Adrenal gland (tissue), 9 donors: ENCODE measurements at regions not wholly inside any gene's neighbourhood (a gene's known extent, or its start where the extent isn't known, plus 50 kb on each side); places are given as distances from the start of the nearest gene placed in this dataset.
"Not testable (repeated sequence)": the region's sequence is repeated elsewhere in the genome, so short reads cannot be mapped to it uniquely, and the experiment has no call there.

Source experiments
- DNase-seq, 7 donors: peaks; one replicate each; pipeline ENCODE4 v3.0.0-alpha.2; 2019 to 2020
- H3K27ac ChIP-seq, 5 donors: fragments of 200-600 bp; sonication (generic) in 4 of 5; 1 replicate in 3 of 5; 2 replicates in 2 of 5; pipeline versions ENCODE4 v1.5.1 to v1.8.0; 2016 to 2020; ENCODE audit warnings: mild to moderate bottlenecking in 1 of 5
- H3K27me3 ChIP-seq: fragments of 200-600 bp; 2 replicates; pipeline ENCODE4 v1.8.0; 2021
- H3K36me3 ChIP-seq, 2 donors: fragments of 200-600 bp; replicated peaks in 1 of 2; 1 replicate in 1 of 2; 2 replicates in 1 of 2; pipeline versions ENCODE4 v1.5.1 to v1.8.0; 2018 to 2022
- H3K4me1 ChIP-seq, 2 donors: fragments of 200-600 bp; replicated peaks in 1 of 2; 1 replicate in 1 of 2; 2 replicates in 1 of 2; pipeline versions ENCODE4 v1.5.1 to v1.8.0; 2018 to 2021
- H3K4me3 ChIP-seq, 4 donors: fragments of 200-600 bp; sonication (generic) in 3 of 4; one replicate each; pipeline ENCODE4 v1.5.1; 2016 to 2018
- H3K9me3 ChIP-seq, 3 donors: fragments of 200-600 bp; sonication (generic) in 1 of 3; replicated peaks in 1 of 3; 1 replicate in 2 of 3; 2 replicates in 1 of 3; pipeline versions ENCODE4 v1.5.1 to v1.8.0; 2016 to 2021
- POLR2A ChIP-seq, 2 donors: fragments of 450-650 bp; IDR thresholded peaks; one replicate each; pipeline ENCODE4 v1.6.1; 2017; ENCODE audit warnings: antibody characterized with exemption in 2 of 2, mild to moderate bottlenecking in 2 of 2, moderate library complexity in 1 of 2
- WGBS, 4 donors: extraction: QIAGEN DNeasy Blood & Tissue Kit in 2 of 4; methylation state at CpG; one replicate each; pipeline versions ENCODE4 v1.1.5 to v1.1.7; 2013 to 2017; 5-methylcytosine and 5-hydroxymethylcytosine counted together
- intact Hi-C, 2 donors: fragments of 100-400 bp; cut with DNase I; formaldehyde crosslinking; loops; one replicate each; pipeline versions ENCODE4 v1.14.1 to v1.15.0; 2022 to 2023
- TF ChIP-seq, protein P1 (sequence below), 6 experiments: fragments of 450-650 bp in 4 of 6; fragments of 200-600 bp in 2 of 6; sonication (generic) in 1 of 6; IDR thresholded peaks; 1 replicate in 5 of 6; 2 replicates in 1 of 6; pipeline versions ENCODE4 v1.5.1 to v1.8.0; 2016 to 2021; ENCODE audit warnings: antibody characterized with exemption in 6 of 6, mild to moderate bottlenecking in 2 of 6, moderate library complexity in 1 of 6
- donor health status: healthy with polysubstance abuse.
- donor health status: Bipolar disorder and iron deficiency.
- donor health status: DM: yes; HTN: yes; CAD: no.
- donor health status: DM: no; HTN: no; CAD: no.
- donor health status: DM: no; HTN: no; CAD: no.

- Histone ChIP-seq H3K27ac (no peak overlapping the region), H3K9me3 (no peaks in the 10 kb centered on the region), H3K4me1 (no peaks in the 10 kb centered on the region), H3K4me3 (no peak overlapping the region), H3K27me3 (no peaks in the 10 kb centered on the region), H3K36me3 (no peaks in the 10 kb centered on the region)
- intact Hi-C loops = no loop called here
- TF ChIP-seq, protein P1, sequence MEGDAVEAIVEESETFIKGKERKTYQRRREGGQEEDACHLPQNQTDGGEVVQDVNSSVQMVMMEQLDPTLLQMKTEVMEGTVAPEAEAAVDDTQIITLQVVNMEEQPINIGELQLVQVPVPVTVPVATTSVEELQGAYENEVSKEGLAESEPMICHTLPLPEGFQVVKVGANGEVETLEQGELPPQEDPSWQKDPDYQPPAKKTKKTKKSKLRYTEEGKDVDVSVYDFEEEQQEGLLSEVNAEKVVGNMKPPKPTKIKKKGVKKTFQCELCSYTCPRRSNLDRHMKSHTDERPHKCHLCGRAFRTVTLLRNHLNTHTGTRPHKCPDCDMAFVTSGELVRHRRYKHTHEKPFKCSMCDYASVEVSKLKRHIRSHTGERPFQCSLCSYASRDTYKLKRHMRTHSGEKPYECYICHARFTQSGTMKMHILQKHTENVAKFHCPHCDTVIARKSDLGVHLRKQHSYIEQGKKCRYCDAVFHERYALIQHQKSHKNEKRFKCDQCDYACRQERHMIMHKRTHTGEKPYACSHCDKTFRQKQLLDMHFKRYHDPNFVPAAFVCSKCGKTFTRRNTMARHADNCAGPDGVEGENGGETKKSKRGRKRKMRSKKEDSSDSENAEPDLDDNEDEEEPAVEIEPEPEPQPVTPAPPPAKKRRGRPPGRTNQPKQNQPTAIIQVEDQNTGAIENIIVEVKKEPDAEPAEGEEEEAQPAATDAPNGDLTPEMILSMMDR (IDR thresholded peaks at IDR 0.05) = no peak
- no peak for TF ChIP-seq POLR2A (IDR thresholded peaks at IDR 0.05)
- no peak for DNase-seq
Observed at GRCh38 chr11:26937386-26937785, 56.5 kb upstream of the FIBIN start.

- intact Hi-C loops, H3K36me3 ChIP-seq: not testable (repeated sequence)
- 57 to 80% (median 66%) methylated on average over 1 to 2 of the region's 2 CpGs for WGBS, 4 donors
Observed at GRCh38 chr11:26940501-26940900, 53.4 kb upstream of the FIBIN start.

GRCh38 chr11:26942356-26942755 is 51.6 kb upstream of the FIBIN start:
- H3K36me3 ChIP-seq = no peaks in the 10 kb centered on the region
- no peak overlapping the region for H3K4me3 ChIP-seq
- intact Hi-C loops = no loop called here
- 80 to 83% (median 81%) methylated on average over 3 of the region's 3 CpGs for WGBS, 4 donors
- no peak for TF ChIP-seq POLR2A (IDR thresholded peaks at IDR 0.05)
- TF ChIP-seq, protein P1 (IDR thresholded peaks at IDR 0.05) = no peak
- no peaks in the 10 kb centered on the region for H3K27me3 ChIP-seq
- H3K4me1 ChIP-seq = no peaks in the 10 kb centered on the region
- no peak for DNase-seq
- H3K9me3 ChIP-seq = no peaks in the 10 kb centered on the region
- H3K27ac ChIP-seq = no peak overlapping the region

More at GRCh38 chr11:26940501-26940900, 53.4 kb upstream of the FIBIN start:
- H3K9me3 ChIP-seq, H3K4me1 ChIP-seq, DNase-seq, H3K27me3 ChIP-seq, H3K27ac ChIP-seq, H3K4me3 ChIP-seq: not testable (repeated sequence)

DNA sequence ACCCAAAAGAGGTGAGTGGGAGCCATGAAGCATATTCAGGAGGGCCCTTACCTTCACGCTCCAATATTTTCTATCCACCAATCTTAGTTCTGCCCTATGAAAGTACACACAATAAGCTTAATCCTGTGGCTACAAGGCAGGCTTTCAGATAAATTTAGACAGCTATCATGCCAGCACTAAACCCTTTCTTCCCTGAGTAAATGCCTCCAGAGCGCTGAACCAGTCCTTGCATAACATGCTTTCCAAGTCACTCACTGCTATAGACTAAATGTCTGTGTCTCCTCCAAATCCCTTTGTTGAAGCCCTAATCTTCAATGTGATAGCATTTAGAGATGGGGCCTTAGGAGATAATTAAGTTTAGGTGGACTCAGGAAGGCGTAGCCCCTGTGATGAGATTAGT is 50.3 kb upstream of the FIBIN start:
- Histone ChIP-seq H3K27ac (no peak overlapping the region), H3K9me3 (no peaks in the 10 kb centered on the region), H3K27me3 (no peaks in the 10 kb centered on the region), H3K4me3 (no peak overlapping the region), H3K4me1 (no peaks in the 10 kb centered on the region), H3K36me3 (no peaks in the 10 kb centered on the region)
- intact Hi-C loops = no loop called here
- TF ChIP-seq, protein P1 (IDR thresholded peaks at IDR 0.05) = no peak
- no peak for DNase-seq
- WGBS, 4 donors = 86 to 99% (median 89%) methylated on average over 3 of the region's 3 CpGs
